ENCODE measurements at regions not wholly inside any gene's neighbourhood (a gene's known extent, or its start where the extent isn't known, plus 50 kb on each side); places are given as distances from the start of the nearest gene placed in this dataset.
A peak's percentile ranks its signal among the peaks of the same experiment; 100 is the strongest.

- Histone ChIP-seq H3K9ac (ENCODE audit: low read depth, low read length) (no peak overlapping the region), H3K4me1 (ENCODE audit: insufficient read depth, low read length) (no peaks in the 10 kb centered on the region), H3K9me3 (ENCODE audit: insufficient read depth, low read depth, low read length) (no peaks in the 10 kb centered on the region), H3K36me3 (ENCODE audit: insufficient read depth, low read length) (no peaks in the 10 kb centered on the region), H3K27ac (ENCODE audit: low read depth, low read length) (no peak overlapping the region), H3K27me3 (ENCODE audit: insufficient read depth, low read length) (no peaks in the 10 kb centered on the region), H3K4me3 (ENCODE audit: low read length) (no peak overlapping the region)
- 96% methylated on average over 3 of the region's 3 CpGs for WGBS
Observed at GRCh38 chr5:35360671-35361070, 130.4 kb upstream of the PRLR start.

DNA sequence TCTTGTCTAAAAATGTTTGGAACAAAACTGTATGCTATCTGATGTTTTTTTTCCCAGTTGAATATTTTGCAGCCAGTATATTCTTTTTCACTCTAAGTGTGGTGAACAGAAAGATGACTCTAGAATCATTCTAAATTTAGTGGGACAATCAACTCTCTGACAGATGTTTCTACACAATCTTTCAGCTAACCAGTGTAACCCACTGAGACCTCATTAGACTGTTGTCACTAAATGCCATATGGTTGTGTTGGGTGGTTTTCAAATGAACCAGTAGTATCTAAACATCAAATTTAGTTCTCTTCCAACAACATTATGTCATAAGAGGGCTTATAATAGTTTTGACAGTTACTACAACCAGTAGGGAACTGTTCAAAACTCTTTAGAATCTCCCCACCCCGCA is 129.6 kb upstream of the PRLR start:
- 100% methylated on average over 1 of the region's 1 CpG for WGBS
- no peak overlapping the region for H3K9ac ChIP-seq (ENCODE audit: low read depth, low read length)
- no peak overlapping the region for H3K4me3 ChIP-seq (ENCODE audit: low read length)
- no peak overlapping the region for H3K27ac ChIP-seq (ENCODE audit: low read depth, low read length)
- no peaks in the 10 kb centered on the region for H3K9me3 ChIP-seq (ENCODE audit: insufficient read depth, low read depth, low read length)
- H3K4me1 ChIP-seq (ENCODE audit: insufficient read depth, low read length) = no peaks in the 10 kb centered on the region
- H3K36me3 ChIP-seq (ENCODE audit: insufficient read depth, low read length) = no peaks in the 10 kb centered on the region
- H3K27me3 ChIP-seq (ENCODE audit: insufficient read depth, low read length) = no peaks in the 10 kb centered on the region

DNA sequence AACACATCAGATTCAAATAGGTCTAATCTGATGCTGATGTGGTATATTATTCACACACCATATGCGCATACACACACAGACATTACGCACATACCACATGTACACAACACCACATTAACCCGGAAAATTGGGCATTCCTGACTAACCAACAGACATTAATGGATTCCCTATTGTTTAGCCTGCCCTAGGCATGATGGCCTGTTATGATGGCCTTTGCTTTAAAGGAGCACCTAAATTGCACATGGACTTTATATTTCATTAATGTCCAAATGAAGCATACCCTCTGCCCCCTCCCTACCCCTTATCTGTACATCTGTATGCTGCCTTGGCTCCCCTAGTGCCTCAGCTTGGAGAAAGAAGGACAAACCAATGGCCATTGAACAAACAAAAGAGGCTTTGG is 127.7 kb upstream of the PRLR start:
- H3K4me3 ChIP-seq (ENCODE audit: low read length) = no peak overlapping the region
- WGBS = 95% methylated on average over 3 of the region's 3 CpGs
- H3K27ac ChIP-seq (ENCODE audit: low read depth, low read length) = no peak overlapping the region
- H3K36me3 ChIP-seq (ENCODE audit: insufficient read depth, low read length) = no peaks in the 10 kb centered on the region
- H3K4me1 ChIP-seq (ENCODE audit: insufficient read depth, low read length) = no peaks in the 10 kb centered on the region
- no peak overlapping the region for H3K9ac ChIP-seq (ENCODE audit: low read depth, low read length)
- H3K9me3 ChIP-seq (ENCODE audit: insufficient read depth, low read depth, low read length) = no peaks in the 10 kb centered on the region
- no peaks in the 10 kb centered on the region for H3K27me3 ChIP-seq (ENCODE audit: insufficient read depth, low read length)

DNA sequence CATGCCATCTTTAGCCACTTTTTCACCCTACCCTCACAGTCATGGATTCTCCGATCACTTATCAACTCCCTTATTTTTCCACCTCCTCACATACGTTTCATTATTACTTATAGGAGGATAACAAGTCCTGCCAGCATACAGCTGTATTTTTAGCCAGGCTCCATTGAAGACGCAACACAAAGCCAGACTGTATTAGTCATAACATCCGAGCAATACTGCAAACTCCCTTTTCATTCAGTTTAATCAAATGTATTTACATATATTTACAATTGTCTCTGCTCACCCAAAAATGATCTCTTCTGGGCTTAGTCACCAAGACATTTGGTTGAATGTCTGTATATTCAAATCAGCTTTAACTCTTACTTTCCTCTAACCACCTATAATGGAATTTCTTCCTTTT is 126.4 kb upstream of the PRLR start:
- Histone ChIP-seq H3K9me3 (ENCODE audit: insufficient read depth, low read depth, low read length) (no peaks in the 10 kb centered on the region), H3K9ac (ENCODE audit: low read depth, low read length) (no peak overlapping the region), H3K4me1 (ENCODE audit: insufficient read depth, low read length) (no peaks in the 10 kb centered on the region), H3K27ac (ENCODE audit: low read depth, low read length) (no peak overlapping the region), H3K27me3 (ENCODE audit: insufficient read depth, low read length) (no peaks in the 10 kb centered on the region), H3K4me3 (ENCODE audit: low read length) (no peak overlapping the region), H3K36me3 (ENCODE audit: insufficient read depth, low read length) (no peaks in the 10 kb centered on the region)
- WGBS = 98% methylated on average over 4 of the region's 4 CpGs

- Histone ChIP-seq H3K9ac (ENCODE audit: low read depth, low read length) (no peak overlapping the region), H3K27ac (ENCODE audit: low read depth, low read length) (no peak overlapping the region), H3K36me3 (ENCODE audit: insufficient read depth, low read length) (no peaks in the 10 kb centered on the region), H3K4me3 (ENCODE audit: low read length) (no peak overlapping the region), H3K9me3 (ENCODE audit: insufficient read depth, low read depth, low read length) (no peaks in the 10 kb centered on the region), H3K4me1 (ENCODE audit: insufficient read depth, low read length) (no peaks in the 10 kb centered on the region), H3K27me3 (ENCODE audit: insufficient read depth, low read length) (no peaks in the 10 kb centered on the region)
- WGBS = 87% methylated on average over 3 of the region's 3 CpGs
Observed at GRCh38 chr5:35354751-35355150, 124.5 kb upstream of the PRLR start.

DNA sequence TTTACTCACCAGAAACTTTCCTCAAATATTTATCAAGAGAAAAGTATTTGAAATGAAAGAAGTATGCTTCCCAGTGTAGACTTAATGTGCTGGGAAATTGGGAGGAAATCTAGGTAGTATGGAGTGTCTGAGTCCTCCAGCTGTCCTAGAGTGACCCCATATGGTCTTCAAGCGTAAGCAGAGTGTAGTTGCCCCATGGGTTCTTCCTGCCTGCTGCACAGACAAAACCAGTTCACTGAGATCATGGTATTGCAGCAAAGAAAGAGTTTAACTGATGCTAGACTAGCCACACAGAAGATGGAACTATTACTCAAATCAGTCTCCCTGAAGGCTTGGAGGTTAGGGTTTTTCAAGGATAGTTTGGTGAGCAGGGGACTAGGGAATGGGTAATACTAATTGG is 114.9 kb upstream of the PRLR start:
- WGBS = 95% methylated on average over 1 of the region's 1 CpG
- H3K4me3 ChIP-seq (ENCODE audit: low read length) = no peak overlapping the region

GRCh38 chr5:35342664-35343063 is 112.4 kb upstream of the PRLR start:
- H3K36me3 ChIP-seq (ENCODE audit: insufficient read depth, low read length) = no peaks in the 10 kb centered on the region
- no peak overlapping the region for H3K27ac ChIP-seq (ENCODE audit: low read depth, low read length)
- H3K27me3 ChIP-seq (ENCODE audit: insufficient read depth, low read length) = no peaks in the 10 kb centered on the region
- no peak overlapping the region for H3K4me3 ChIP-seq (ENCODE audit: low read length)
- H3K9me3 ChIP-seq (ENCODE audit: insufficient read depth, low read depth, low read length) = peaks cover 16% of the 10 kb centered on the region
- peaks cover 18% of the 10 kb centered on the region for H3K4me1 ChIP-seq (ENCODE audit: insufficient read depth, low read length)
- H3K9ac ChIP-seq (ENCODE audit: low read depth, low read length) = no peak overlapping the region

More for the DNA sequence above, 114.9 kb upstream of the PRLR start:
- H3K9ac ChIP-seq (ENCODE audit: low read depth, low read length) = no peak overlapping the region
- no peaks in the 10 kb centered on the region for H3K4me1 ChIP-seq (ENCODE audit: insufficient read depth, low read length)
- H3K36me3 ChIP-seq (ENCODE audit: insufficient read depth, low read length) = no peaks in the 10 kb centered on the region
- no peaks in the 10 kb centered on the region for H3K27me3 ChIP-seq (ENCODE audit: insufficient read depth, low read length)
- no peak overlapping the region for H3K27ac ChIP-seq (ENCODE audit: low read depth, low read length)
- peaks cover 8% of the 10 kb centered on the region; the same call in 1 of the 2 replicates for H3K9me3 ChIP-seq (ENCODE audit: insufficient read depth, low read depth, low read length)

DNA sequence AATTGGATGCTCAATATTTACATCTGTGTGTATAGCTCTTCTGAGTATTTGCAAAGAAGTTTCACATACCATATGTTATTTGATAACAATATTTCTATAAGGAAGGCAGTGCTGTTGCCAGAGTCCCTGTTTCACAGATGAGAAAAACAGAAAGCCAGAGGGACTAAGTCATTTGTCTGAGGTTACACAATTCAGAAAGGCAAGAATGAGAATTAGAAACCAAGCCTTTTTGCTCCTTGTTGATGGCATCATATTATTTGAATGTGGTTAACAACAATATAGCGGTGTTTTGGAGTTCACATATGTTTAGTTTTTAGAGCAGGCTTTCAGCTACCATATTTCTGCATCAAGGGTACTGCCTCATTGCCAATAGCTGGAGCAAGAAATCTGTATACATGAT is 110.9 kb upstream of the PRLR start:
- Histone ChIP-seq H3K27ac (ENCODE audit: low read depth, low read length) (no peak overlapping the region), H3K4me3 (ENCODE audit: low read length) (no peak overlapping the region), H3K36me3 (ENCODE audit: insufficient read depth, low read length) (no peaks in the 10 kb centered on the region), H3K27me3 (ENCODE audit: insufficient read depth, low read length) (no peaks in the 10 kb centered on the region), H3K9me3 (ENCODE audit: insufficient read depth, low read depth, low read length) (peaks cover 16% of the 10 kb centered on the region), H3K4me1 (ENCODE audit: insufficient read depth, low read length) (peaks cover 31% of the 10 kb centered on the region), H3K9ac (ENCODE audit: low read depth, low read length) (no peak overlapping the region)
- 94% methylated on average over 1 of the region's 1 CpG for WGBS

DNA sequence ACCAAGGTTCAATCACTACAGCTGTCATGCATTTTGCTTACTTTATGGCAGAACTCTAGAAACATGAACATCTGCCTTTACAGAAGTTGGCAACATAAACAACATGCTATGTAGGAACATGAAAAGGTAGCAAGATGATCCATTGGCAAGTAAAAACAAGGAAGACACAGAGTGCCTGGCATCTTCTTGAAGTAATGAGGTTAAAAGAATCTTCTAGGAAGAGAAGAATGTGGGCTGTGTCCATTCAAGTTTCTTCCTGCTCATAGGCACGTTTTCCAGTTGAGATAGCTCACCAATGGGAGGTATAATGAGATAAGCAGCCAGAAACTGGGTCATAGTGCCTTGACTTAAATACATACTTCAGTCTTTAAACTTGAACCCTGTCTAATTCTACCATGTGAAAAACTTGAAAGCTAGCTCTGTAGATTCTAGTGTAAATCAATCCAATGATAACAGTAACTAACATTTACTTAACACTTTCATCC is 109.4 kb upstream of the PRLR start:
- Histone ChIP-seq H3K27ac (ENCODE audit: low read depth, low read length) (peak overlapping the region; percentile 95), H3K27me3 (ENCODE audit: insufficient read depth, low read length) (no peaks in the 10 kb centered on the region), H3K4me3 (ENCODE audit: low read length) (no peak overlapping the region), H3K36me3 (ENCODE audit: insufficient read depth, low read length) (no peaks in the 10 kb centered on the region), H3K9me3 (ENCODE audit: insufficient read depth, low read depth, low read length) (peaks cover 8% of the 10 kb centered on the region; the same call in 1 of the 2 replicates), H3K9ac (ENCODE audit: low read depth, low read length) (no peak overlapping the region), H3K4me1 (ENCODE audit: insufficient read depth, low read length) (peaks cover 43% of the 10 kb centered on the region)
- 71% methylated on average over 1 of the region's 1 CpG for whole genome bisulfite sequencing

- no peaks in the 10 kb centered on the region for H3K36me3 ChIP-seq (ENCODE audit: insufficient read depth, low read length)
- WGBS = 95% methylated on average over 1 of the region's 1 CpG
- H3K9me3 ChIP-seq (ENCODE audit: insufficient read depth, low read depth, low read length) = peaks cover 8% of the 10 kb centered on the region; the same call in 1 of the 2 replicates
- no peaks in the 10 kb centered on the region for H3K27me3 ChIP-seq (ENCODE audit: insufficient read depth, low read length)
- no peak overlapping the region for H3K4me3 ChIP-seq (ENCODE audit: low read length)
- peak overlapping the region; percentile 95 for H3K27ac ChIP-seq (ENCODE audit: low read depth, low read length)
- peak overlapping the region; percentile 67 for H3K9ac ChIP-seq (ENCODE audit: low read depth, low read length)
- peaks cover 43% of the 10 kb centered on the region for H3K4me1 ChIP-seq (ENCODE audit: insufficient read depth, low read length)
Observed at GRCh38 chr5:35339006-35339405, 108.7 kb upstream of the PRLR start.

GRCh38 chr5:35338157-35338453 is 107.8 kb upstream of the PRLR start:
- Histone ChIP-seq H3K9me3 (ENCODE audit: insufficient read depth, low read depth, low read length) (peaks cover 8% of the 10 kb centered on the region; the same call in 1 of the 2 replicates), H3K9ac (ENCODE audit: low read depth, low read length) (peak overlapping the region; percentile 67), H3K36me3 (ENCODE audit: insufficient read depth, low read length) (no peaks in the 10 kb centered on the region), H3K4me1 (ENCODE audit: insufficient read depth, low read length) (peaks cover 43% of the 10 kb centered on the region), H3K4me3 (ENCODE audit: low read length) (peak overlapping the region; percentile 23), H3K27me3 (ENCODE audit: insufficient read depth, low read length) (no peaks in the 10 kb centered on the region), H3K27ac (ENCODE audit: low read depth, low read length) (peak overlapping the region; percentile 95)

All from HUES64 (cell line).